ENCODE measurements at regions not wholly inside any gene's neighbourhood (a gene's known extent, or its start where the extent isn't known, plus 50 kb on each side); places are given as distances from the start of the nearest gene placed in this dataset.
"Not testable (repeated sequence)": the region's sequence is repeated elsewhere in the genome, so short reads cannot be mapped to it uniquely, and the experiment has no call there.

- H2AFZ ChIP-seq (ENCODE audit: low read length) = no peak overlapping the region
- H3K9ac ChIP-seq (ENCODE audit: low read length) = no peak overlapping the region
- no peak overlapping the region for H3K27ac ChIP-seq (ENCODE audit: low read depth, low read length, poor library complexity, severe bottlenecking)
- H3K9me3 ChIP-seq (ENCODE audit: low read length) = no peaks in the 10 kb centered on the region
- no peaks in the 10 kb centered on the region for H3F3A ChIP-seq (ENCODE audit: insufficient read depth, low read length)
- no peaks in the 10 kb centered on the region for H3K36me3 ChIP-seq (ENCODE audit: insufficient read depth, low read length)
- no peak overlapping the region for H3K4me3 ChIP-seq (ENCODE audit: low read depth, low read length, poor library complexity, severe bottlenecking)
- no peaks in the 10 kb centered on the region for H3K27me3 ChIP-seq (ENCODE audit: insufficient read depth, low read length)
- H3K4me2 ChIP-seq (ENCODE audit: low read length) = no peak overlapping the region
- no peaks in the 10 kb centered on the region for H3K9me2 ChIP-seq (ENCODE audit: low read depth, low read length)
- no peaks in the 10 kb centered on the region for H3K4me1 ChIP-seq (ENCODE audit: insufficient read depth, low read length, severe bottlenecking)
- H3K79me2 ChIP-seq (ENCODE audit: insufficient read depth, low read length) = no peaks in the 10 kb centered on the region
- no peak for TF ChIP-seq EZH2 (IDR thresholded peaks at IDR 0.05; ENCODE audit: borderline replicate concordance, low read length)
- TF ChIP-seq, protein P1, sequence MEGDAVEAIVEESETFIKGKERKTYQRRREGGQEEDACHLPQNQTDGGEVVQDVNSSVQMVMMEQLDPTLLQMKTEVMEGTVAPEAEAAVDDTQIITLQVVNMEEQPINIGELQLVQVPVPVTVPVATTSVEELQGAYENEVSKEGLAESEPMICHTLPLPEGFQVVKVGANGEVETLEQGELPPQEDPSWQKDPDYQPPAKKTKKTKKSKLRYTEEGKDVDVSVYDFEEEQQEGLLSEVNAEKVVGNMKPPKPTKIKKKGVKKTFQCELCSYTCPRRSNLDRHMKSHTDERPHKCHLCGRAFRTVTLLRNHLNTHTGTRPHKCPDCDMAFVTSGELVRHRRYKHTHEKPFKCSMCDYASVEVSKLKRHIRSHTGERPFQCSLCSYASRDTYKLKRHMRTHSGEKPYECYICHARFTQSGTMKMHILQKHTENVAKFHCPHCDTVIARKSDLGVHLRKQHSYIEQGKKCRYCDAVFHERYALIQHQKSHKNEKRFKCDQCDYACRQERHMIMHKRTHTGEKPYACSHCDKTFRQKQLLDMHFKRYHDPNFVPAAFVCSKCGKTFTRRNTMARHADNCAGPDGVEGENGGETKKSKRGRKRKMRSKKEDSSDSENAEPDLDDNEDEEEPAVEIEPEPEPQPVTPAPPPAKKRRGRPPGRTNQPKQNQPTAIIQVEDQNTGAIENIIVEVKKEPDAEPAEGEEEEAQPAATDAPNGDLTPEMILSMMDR (IDR thresholded peaks at IDR 0.05; ENCODE audit: low read length) = no peak
- H4K20me1 ChIP-seq (ENCODE audit: insufficient read depth, low read length) = no peaks in the 10 kb centered on the region
Observed at GRCh38 chr9:6142799-6143454, 72.7 kb upstream of the IL33 start.

- not testable (repeated sequence) for H3F3A ChIP-seq (ENCODE audit: insufficient read depth, low read length); H3K4me1 ChIP-seq (ENCODE audit: insufficient read depth, low read length, severe bottlenecking); H3K9ac ChIP-seq (ENCODE audit: low read length); H3K4me2 ChIP-seq (ENCODE audit: low read length); H3K79me2 ChIP-seq (ENCODE audit: insufficient read depth, low read length); H4K20me1 ChIP-seq (ENCODE audit: insufficient read depth, low read length); H3K36me3 ChIP-seq (ENCODE audit: insufficient read depth, low read length); H2AFZ ChIP-seq (ENCODE audit: low read length); H3K27ac ChIP-seq (ENCODE audit: low read depth, low read length, poor library complexity, severe bottlenecking); H3K4me3 ChIP-seq (ENCODE audit: low read depth, low read length, poor library complexity, severe bottlenecking); H3K27me3 ChIP-seq (ENCODE audit: insufficient read depth, low read length); H3K9me2 ChIP-seq (ENCODE audit: low read depth, low read length); H3K9me3 ChIP-seq (ENCODE audit: low read length)
Observed at GRCh38 chr9:6135780-6136179, 79.8 kb upstream of the IL33 start.

DNA sequence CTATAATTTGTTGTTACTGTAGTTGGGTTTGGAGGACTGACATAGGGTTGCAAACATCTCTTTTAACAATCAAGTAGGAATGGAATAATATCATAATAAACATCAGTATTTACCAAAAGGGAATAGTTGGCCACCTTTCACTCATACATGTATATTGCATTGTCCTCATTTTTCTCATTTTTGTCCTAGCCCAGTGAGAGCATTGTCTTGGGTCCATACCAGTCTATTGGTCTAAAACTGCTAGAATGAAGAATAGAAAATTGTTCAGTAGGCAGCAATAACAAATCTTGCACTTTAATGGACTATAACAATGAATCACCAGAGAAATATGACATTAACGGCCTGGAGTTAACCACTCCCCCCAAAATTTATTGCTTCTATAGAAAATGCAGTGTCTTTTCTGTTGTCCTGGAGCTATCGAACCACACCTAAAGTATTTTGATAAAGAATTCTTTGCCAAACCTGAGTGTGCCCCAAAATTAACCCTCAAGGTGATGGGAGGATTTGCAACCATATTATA is 80.9 kb upstream of the IL33 start:
- H3K27me3 ChIP-seq (ENCODE audit: insufficient read depth, low read length) = no peaks in the 10 kb centered on the region
- no peak overlapping the region for H3K4me3 ChIP-seq (ENCODE audit: low read depth, low read length, poor library complexity, severe bottlenecking)
- TF ChIP-seq EZH2 (IDR thresholded peaks at IDR 0.05; ENCODE audit: borderline replicate concordance, low read length) = no peak
- TF ChIP-seq, protein P1 (IDR thresholded peaks at IDR 0.05; ENCODE audit: low read length) = no peak
- H3K36me3 ChIP-seq (ENCODE audit: insufficient read depth, low read length) = no peaks in the 10 kb centered on the region
- no peaks in the 10 kb centered on the region for H3K9me3 ChIP-seq (ENCODE audit: low read length)
- no peaks in the 10 kb centered on the region for H4K20me1 ChIP-seq (ENCODE audit: insufficient read depth, low read length)
- H2AFZ ChIP-seq (ENCODE audit: low read length) = no peak overlapping the region
- no peaks in the 10 kb centered on the region for H3K79me2 ChIP-seq (ENCODE audit: insufficient read depth, low read length)
- H3F3A ChIP-seq (ENCODE audit: insufficient read depth, low read length) = no peaks in the 10 kb centered on the region
- no peak overlapping the region for H3K9ac ChIP-seq (ENCODE audit: low read length)
- no peaks in the 10 kb centered on the region for H3K9me2 ChIP-seq (ENCODE audit: low read depth, low read length)
- no peak overlapping the region for H3K4me2 ChIP-seq (ENCODE audit: low read length)
- H3K27ac ChIP-seq (ENCODE audit: low read depth, low read length, poor library complexity, severe bottlenecking) = no peak overlapping the region
- H3K4me1 ChIP-seq (ENCODE audit: insufficient read depth, low read length, severe bottlenecking) = no peaks in the 10 kb centered on the region
